ENCODE measurements at regions not wholly inside any gene's neighbourhood (a gene's known extent, or its start where the extent isn't known, plus 50 kb on each side); places are given as distances from the start of the nearest gene placed in this dataset.

DNA sequence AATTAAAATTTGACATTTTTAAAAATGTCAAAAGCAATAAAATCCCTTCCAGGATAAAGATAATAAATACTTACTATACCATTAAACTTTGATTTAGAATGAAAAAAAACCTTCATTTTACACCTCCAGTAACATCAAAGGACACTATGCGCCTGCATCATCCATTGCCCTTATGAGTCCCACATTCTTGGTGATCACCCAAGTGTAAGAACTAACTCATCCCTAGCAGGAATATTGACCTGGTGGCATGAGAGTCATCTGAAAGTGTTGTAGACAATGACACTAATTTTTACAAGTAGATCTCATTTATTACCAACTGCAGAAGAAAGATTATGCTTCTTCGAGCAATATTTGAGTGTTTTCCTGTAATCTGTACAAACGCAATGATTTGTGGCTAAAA, 1128.9 kb downstream of the EFNB2 start:
- H3K4me1 ChIP-seq (ENCODE audit: low read depth) = no peaks in the 10 kb centered on the region
- H3K9me3 ChIP-seq = no peaks in the 10 kb centered on the region
- no peaks in the 10 kb centered on the region for H3K36me3 ChIP-seq (ENCODE audit: low read depth)
- TF ChIP-seq, protein P1, sequence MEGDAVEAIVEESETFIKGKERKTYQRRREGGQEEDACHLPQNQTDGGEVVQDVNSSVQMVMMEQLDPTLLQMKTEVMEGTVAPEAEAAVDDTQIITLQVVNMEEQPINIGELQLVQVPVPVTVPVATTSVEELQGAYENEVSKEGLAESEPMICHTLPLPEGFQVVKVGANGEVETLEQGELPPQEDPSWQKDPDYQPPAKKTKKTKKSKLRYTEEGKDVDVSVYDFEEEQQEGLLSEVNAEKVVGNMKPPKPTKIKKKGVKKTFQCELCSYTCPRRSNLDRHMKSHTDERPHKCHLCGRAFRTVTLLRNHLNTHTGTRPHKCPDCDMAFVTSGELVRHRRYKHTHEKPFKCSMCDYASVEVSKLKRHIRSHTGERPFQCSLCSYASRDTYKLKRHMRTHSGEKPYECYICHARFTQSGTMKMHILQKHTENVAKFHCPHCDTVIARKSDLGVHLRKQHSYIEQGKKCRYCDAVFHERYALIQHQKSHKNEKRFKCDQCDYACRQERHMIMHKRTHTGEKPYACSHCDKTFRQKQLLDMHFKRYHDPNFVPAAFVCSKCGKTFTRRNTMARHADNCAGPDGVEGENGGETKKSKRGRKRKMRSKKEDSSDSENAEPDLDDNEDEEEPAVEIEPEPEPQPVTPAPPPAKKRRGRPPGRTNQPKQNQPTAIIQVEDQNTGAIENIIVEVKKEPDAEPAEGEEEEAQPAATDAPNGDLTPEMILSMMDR (IDR thresholded peaks at IDR 0.05) = no peak
- intact Hi-C loops (cut with DNase I, micrococcal nuclease) = no loop called here
- H3K4me3 ChIP-seq = no peak overlapping the region
- DNase-seq (no peak), ATAC-seq (no peak)

DNA sequence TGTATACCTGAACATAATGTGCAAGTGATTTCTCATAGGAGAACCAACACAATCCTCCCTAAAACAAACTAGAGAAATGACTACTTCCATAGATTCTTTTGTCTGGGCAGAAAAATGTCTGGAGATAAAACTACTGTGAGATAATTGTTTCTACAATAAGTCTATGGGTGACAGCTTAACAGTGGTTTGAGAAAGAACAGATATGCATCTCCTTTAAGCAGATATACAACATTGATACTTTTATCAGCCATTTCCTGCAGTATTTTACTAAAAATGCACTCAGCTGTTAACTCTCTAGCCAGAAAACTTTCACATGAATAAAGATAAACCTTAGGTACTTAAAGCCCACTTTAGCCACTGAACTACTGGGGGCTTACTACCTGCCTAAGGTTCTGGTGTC, 1132.4 kb downstream of the EFNB2 start:
- H3K4me3 ChIP-seq = no peak overlapping the region
- TF ChIP-seq, protein P1 (IDR thresholded peaks at IDR 0.05) = no peak
- no peaks in the 10 kb centered on the region for H3K36me3 ChIP-seq (ENCODE audit: low read depth)
- ATAC-seq = no peak
- H3K9me3 ChIP-seq = no peaks in the 10 kb centered on the region
- H3K4me1 ChIP-seq (ENCODE audit: low read depth) = no peaks in the 10 kb centered on the region
- intact Hi-C loops (cut with DNase I, micrococcal nuclease) = no loop called here
- DNase-seq = no peak

DNA sequence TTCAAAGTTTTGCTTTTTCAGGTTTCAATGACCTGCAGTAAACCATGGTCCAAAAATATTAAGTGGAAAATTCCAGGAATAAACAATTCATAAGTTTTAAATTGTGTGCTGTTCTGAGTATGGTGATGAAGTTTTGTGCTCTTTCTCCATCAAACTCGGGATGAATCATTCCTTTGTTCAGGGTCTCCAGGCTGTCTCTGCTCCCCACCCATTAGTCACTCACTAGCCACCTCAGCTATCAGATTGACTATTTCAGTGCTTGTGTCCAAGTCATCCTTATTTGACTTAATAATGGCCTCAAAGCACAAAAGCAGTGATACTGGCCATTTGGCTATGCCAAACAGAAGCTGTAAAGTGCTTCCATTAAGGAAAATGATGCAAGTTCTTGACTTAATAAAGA, 1140.4 kb downstream of the EFNB2 start:
- TF ChIP-seq, protein P1 (IDR thresholded peaks at IDR 0.05) = no peak
- DNase-seq (no peak), ATAC-seq (no peak)
- no peaks in the 10 kb centered on the region for H3K36me3 ChIP-seq (ENCODE audit: low read depth)
- intact Hi-C loops (cut with DNase I, micrococcal nuclease) = no loop called here
- H3K4me1 ChIP-seq (ENCODE audit: low read depth) = no peaks in the 10 kb centered on the region
- no peak overlapping the region for H3K4me3 ChIP-seq
- no peaks in the 10 kb centered on the region for H3K9me3 ChIP-seq

DNA sequence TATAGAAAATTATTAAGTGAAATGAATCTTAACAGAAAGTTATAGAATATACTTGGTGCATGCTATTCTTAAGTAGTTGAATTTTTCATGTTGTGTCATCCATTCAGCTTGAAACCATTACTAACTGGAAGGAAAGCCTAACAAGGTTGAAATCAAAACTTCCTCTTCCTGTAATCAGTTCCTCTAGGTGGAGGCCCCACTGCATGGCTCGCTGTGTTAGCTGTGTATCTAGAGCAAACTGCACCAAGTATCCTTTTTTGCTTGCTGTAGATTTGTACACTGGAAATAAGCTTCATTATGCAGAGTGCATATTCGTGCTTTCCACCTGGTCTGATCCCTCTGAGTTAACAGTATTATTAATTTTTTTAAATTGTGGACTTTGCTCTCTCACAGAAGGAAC, 1146.1 kb downstream of the EFNB2 start:
- no peak for DNase-seq
- TF ChIP-seq, protein P1 (IDR thresholded peaks at IDR 0.05) = no peak
- no peak for ATAC-seq
- intact Hi-C loops (cut with DNase I, micrococcal nuclease) = no loop called here
- Histone ChIP-seq H3K4me1 (ENCODE audit: low read depth) (no peaks in the 10 kb centered on the region), H3K36me3 (ENCODE audit: low read depth) (no peaks in the 10 kb centered on the region), H3K9me3 (no peaks in the 10 kb centered on the region), H3K4me3 (no peak overlapping the region)

DNA sequence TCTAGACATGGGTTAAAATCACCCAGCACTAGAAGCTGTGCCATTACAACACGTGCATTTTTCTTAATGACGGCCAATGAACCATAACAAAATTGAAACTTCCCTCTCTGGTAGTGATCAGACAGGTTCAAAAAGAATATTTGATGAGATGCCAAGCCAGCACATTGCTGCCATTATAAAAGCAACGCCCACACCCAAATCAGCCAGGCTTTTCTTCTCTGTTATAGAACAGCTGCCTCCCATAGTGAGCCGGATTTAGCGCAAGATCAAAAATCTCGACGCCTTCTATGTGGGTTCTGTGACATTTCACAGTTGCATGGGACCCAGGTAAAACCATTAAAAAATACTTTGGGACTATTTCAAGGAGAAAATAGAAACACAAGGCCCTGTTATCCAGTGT, 1158.0 kb downstream of the EFNB2 start:
- intact Hi-C loops (cut with DNase I, micrococcal nuclease) = no loop called here
- TF ChIP-seq, protein P1 (IDR thresholded peaks at IDR 0.05) = no peak
- no peaks in the 10 kb centered on the region for H3K36me3 ChIP-seq (ENCODE audit: low read depth)
- no peaks in the 10 kb centered on the region for H3K9me3 ChIP-seq
- H3K4me3 ChIP-seq = no peak overlapping the region
- DNase-seq (no peak), ATAC-seq (no peak)
- H3K4me1 ChIP-seq (ENCODE audit: low read depth) = no peaks in the 10 kb centered on the region

DNA sequence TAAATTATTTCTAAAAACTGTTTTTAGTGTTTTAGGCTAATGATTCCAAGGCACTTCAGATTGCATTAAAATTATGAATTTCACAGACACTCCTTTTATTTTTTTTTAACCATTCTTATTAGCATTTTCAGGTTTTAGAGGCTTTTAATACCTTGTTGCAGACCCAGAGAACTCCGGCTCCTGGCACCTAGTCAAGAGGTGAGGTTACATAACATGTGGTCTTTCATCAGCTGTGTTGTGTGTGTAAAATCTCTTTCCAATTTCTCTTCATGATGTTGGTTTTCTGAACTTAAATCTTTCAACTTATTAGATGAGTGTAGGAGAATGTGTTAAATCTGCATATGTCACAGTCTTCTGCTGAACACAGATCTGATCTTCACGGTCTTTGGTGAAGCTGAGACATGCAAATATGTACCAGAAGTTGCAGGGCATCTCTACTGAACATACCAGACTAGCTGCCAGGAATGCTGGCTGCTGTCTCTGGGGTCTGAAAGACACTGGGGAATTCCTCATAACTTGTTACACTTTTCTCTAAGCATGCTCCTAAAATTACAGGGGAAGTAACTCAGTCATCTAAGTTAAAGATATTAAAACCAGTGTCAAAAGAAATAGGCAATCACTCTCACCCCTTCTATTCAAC, 1165.3 kb downstream of the EFNB2 start:
- no peaks in the 10 kb centered on the region for H3K36me3 ChIP-seq (ENCODE audit: low read depth)

More for the DNA sequence above, 1165.3 kb downstream of the EFNB2 start:
- no peaks in the 10 kb centered on the region for H3K4me1 ChIP-seq (ENCODE audit: low read depth)
- H3K4me3 ChIP-seq = no peak overlapping the region
- ATAC-seq = no peak
- DNase-seq = no peak
- H3K9me3 ChIP-seq = no peaks in the 10 kb centered on the region
- TF ChIP-seq, protein P1 (IDR thresholded peaks at IDR 0.05) = no peak
- intact Hi-C loops (cut with DNase I, micrococcal nuclease) = no loop called here
